Natural killer cell (primary cell): ENCODE measurements at regions not wholly inside any gene's neighbourhood (a gene's known extent, or its start where the extent isn't known, plus 50 kb on each side); places are given as distances from the start of the nearest gene placed in this dataset.

Experiments used
- ATAC-seq, 3 donors: fragments of 150-1000 bp in 2 of 3; fragments of 200-7000 bp in 1 of 3; cut with Tn5 transposase; 1 replicate in 1 of 3; 2 replicates in 2 of 3; pipeline ENCODE4 v1.10.0; 2021; ENCODE audit warnings: mild to moderate bottlenecking in 2 of 3, moderate library complexity in 2 of 3
- DNase-seq, 2 donors: peaks; one replicate each; pipeline versions ENCODE4 v3.0.0 to v3.0.0-alpha.2; 2013 to 2021; ENCODE audit warnings: mixed read lengths in 1 of 2
- H3K27ac ChIP-seq: one replicate; pipeline ENCODE4 v1.5.1; 2013; ENCODE audit warnings: mild to moderate bottlenecking, low read length
- H3K27me3 ChIP-seq: one replicate; pipeline ENCODE4 v1.6.1; 2013; ENCODE audit warnings: low read length; ENCODE audit not compliant: control insufficient read depth, insufficient read depth
- H3K36me3 ChIP-seq: one replicate; pipeline ENCODE4 v1.6.1; 2013; ENCODE audit warnings: low read length; ENCODE audit not compliant: control insufficient read depth, insufficient read depth
- H3K4me1 ChIP-seq: one replicate; pipeline ENCODE4 v1.6.1; 2013; ENCODE audit warnings: low read length; ENCODE audit not compliant: control insufficient read depth, insufficient read depth
- H3K4me3 ChIP-seq: one replicate; pipeline ENCODE4 v1.5.1; 2013; ENCODE audit warnings: low read length
- H3K9me3 ChIP-seq: one replicate; pipeline ENCODE4 v1.6.1; 2013; ENCODE audit warnings: low read length; ENCODE audit not compliant: control insufficient read depth, insufficient read depth
- H3K27ac Mint-ChIP-seq, 2 donors: one replicate each; pipeline ENCODE4 v1.8.0; 2022; ENCODE audit warnings: mild to moderate bottlenecking in 2 of 2, mixed read lengths in 2 of 2, moderate library complexity in 1 of 2
- H3K27me3 Mint-ChIP-seq, 2 donors: one replicate each; pipeline ENCODE4 v1.8.0; 2022; ENCODE audit warnings: low read depth in 2 of 2, mixed read lengths in 2 of 2
- H3K36me3 Mint-ChIP-seq: one replicate; pipeline ENCODE4 v1.8.0; 2022; ENCODE audit warnings: mixed read lengths
- H3K4me1 Mint-ChIP-seq, 2 donors: one replicate each; pipeline ENCODE4 v1.8.0; 2022; ENCODE audit warnings: mixed read lengths in 2 of 2
- H3K4me3 Mint-ChIP-seq: one replicate; pipeline ENCODE4 v1.8.0; 2022; ENCODE audit warnings: mild to moderate bottlenecking, moderate library complexity, mixed read lengths
- H3K9me3 Mint-ChIP-seq, 2 donors: one replicate each; pipeline ENCODE4 v1.8.0; 2022; ENCODE audit warnings: mixed read lengths in 2 of 2
- CTCF ChIP-seq: fragments of 200-600 bp; IDR thresholded peaks from one replicate; pipeline ENCODE4 v1.8.0; 2022; ENCODE audit warnings: antibody characterized with exemption
- WGBS: methylation state at CpG from one replicate; pipeline ENCODE4 v1.1.7; 2013; ENCODE audit warnings: missing lambda C conversion rate; ENCODE audit not compliant: insufficient coverage; 5-methylcytosine and 5-hydroxymethylcytosine counted together
- intact Hi-C: fragments of 100-400 bp; cut with micrococcal nuclease; formaldehyde crosslinking; loops from one replicate; pipeline ENCODE4 v1.14.2; 2022

- Mint-ChIP-seq H3K36me3 (peaks cover 4% of the 10 kb centered on the region), H3K4me1 (no peaks in the 10 kb centered on the region), H3K9me3 (peaks cover 4 to 5% of the 10 kb centered on the region in 2 donors), H3K27ac (no peak overlapping the region), H3K4me3 (no peak overlapping the region), H3K27me3 (no peaks in the 10 kb centered on the region)
- Histone ChIP-seq H3K27ac (no peak overlapping the region), H3K36me3 (no peaks in the 10 kb centered on the region), H3K9me3 (no peaks in the 10 kb centered on the region), H3K27me3 (no peaks in the 10 kb centered on the region), H3K4me1 (no peaks in the 10 kb centered on the region), H3K4me3 (no peak overlapping the region)
- intact Hi-C loops = no loop called here
- ATAC-seq (no peak), DNase-seq (no peak)
- 86% methylated on average over 10 of the region's 13 CpGs for WGBS
- TF ChIP-seq CTCF = no peak
Observed at GRCh38 chr7:84492098-84493034, 297.8 kb upstream of the SEMA3A start.

GRCh38 chr7:84490661-84491060 is 296.1 kb upstream of the SEMA3A start:
- 95% methylated on average over 4 of the region's 6 CpGs for WGBS
- no peak overlapping the region for H3K4me3 ChIP-seq
- H3K9me3 ChIP-seq = no peaks in the 10 kb centered on the region
- Mint-ChIP-seq H3K4me1 (no peaks in the 10 kb centered on the region), H3K4me3 (no peak overlapping the region), H3K27ac (no peak overlapping the region), H3K36me3 (peaks cover 4% of the 10 kb centered on the region), H3K27me3 (no peaks in the 10 kb centered on the region), H3K9me3 (peaks cover 4 to 5% of the 10 kb centered on the region in 2 donors)
- no peak for DNase-seq
- H3K36me3 ChIP-seq = no peaks in the 10 kb centered on the region
- no peak overlapping the region for H3K27ac ChIP-seq
- no peaks in the 10 kb centered on the region for H3K27me3 ChIP-seq
- no peak for ATAC-seq
- no peak for TF ChIP-seq CTCF
- intact Hi-C loops = no loop called here
- no peaks in the 10 kb centered on the region for H3K4me1 ChIP-seq

- Mint-ChIP-seq H3K36me3 (no peaks in the 10 kb centered on the region), H3K4me1 (no peaks in the 10 kb centered on the region), H3K9me3 (peaks cover 4 to 6% of the 10 kb centered on the region in 2 donors), H3K27me3 (no peaks in the 10 kb centered on the region), H3K27ac (no peak overlapping the region), H3K4me3 (no peak overlapping the region)
- DNase-seq (no peak), ATAC-seq (no peak)
- Histone ChIP-seq H3K4me3 (no peak overlapping the region), H3K27me3 (no peaks in the 10 kb centered on the region), H3K4me1 (no peaks in the 10 kb centered on the region), H3K9me3 (no peaks in the 10 kb centered on the region), H3K27ac (no peak overlapping the region), H3K36me3 (no peaks in the 10 kb centered on the region)
- intact Hi-C loops = no loop called here
- WGBS = 83% methylated on average over 1 of the region's 3 CpGs
- TF ChIP-seq CTCF = no peak
Observed at GRCh38 chr7:84484502-84485079, 290.0 kb upstream of the SEMA3A start.
